GM23338 (cell line): ENCODE measurements at regions not wholly inside any gene's neighbourhood (a gene's known extent, or its start where the extent isn't known, plus 50 kb on each side); places are given as distances from the start of the nearest gene placed in this dataset.

ENCODE experiments used
- ATAC-seq: fragments of 200-7000 bp; cut with Tn5 transposase; 3 replicates; pipeline ENCODE4 v1.9.1; 2020
- DNase-seq: peaks from one replicate; pipeline ENCODE4 v3.0.0-alpha.2; 2015; ENCODE audit warnings: low spot score
- H2AFZ ChIP-seq: fragments of 200-600 bp; sonication (generic); 2 replicates; pipeline ENCODE4 v1.8.0; 2016; ENCODE audit warnings: antibody characterized with exemption, mild to moderate bottlenecking, moderate library complexity
- H3F3A ChIP-seq: fragments of 200-600 bp; sonication (generic); replicated peaks from 2 replicates; pipeline ENCODE4 v1.8.0; 2017; ENCODE audit warnings: antibody characterized with exemption, mixed run types, low read depth
- H3K27ac ChIP-seq: fragments of 200-600 bp; sonication (generic); 2 replicates; pipeline ENCODE4 v1.6.1; 2016; ENCODE audit warnings: low read depth
- H3K27me3 ChIP-seq: fragments of 200-600 bp; sonication (generic); 2 replicates; pipeline ENCODE4 v1.8.0; 2016; ENCODE audit warnings: mild to moderate bottlenecking, mixed run types, moderate library complexity; ENCODE audit not compliant: insufficient read depth
- H3K36me3 ChIP-seq: fragments of 200-600 bp; sonication (generic); 2 replicates; pipeline ENCODE4 v1.8.0; 2016; ENCODE audit warnings: mild to moderate bottlenecking; ENCODE audit not compliant: insufficient read depth
- H3K4me1 ChIP-seq: fragments of 200-600 bp; sonication (generic); 2 replicates; pipeline ENCODE4 v1.8.0; 2016; ENCODE audit warnings: mild to moderate bottlenecking, moderate library complexity; ENCODE audit not compliant: insufficient read depth
- H3K4me2 ChIP-seq: fragments of 200-600 bp; sonication (generic); 2 replicates; pipeline ENCODE4 v1.7.1; 2017; ENCODE audit warnings: mixed run types
- H3K4me3 ChIP-seq: fragments of 200-600 bp; sonication (generic); 2 replicates; pipeline ENCODE4 v1.6.1; 2016; ENCODE audit warnings: mixed run types
- H3K79me2 ChIP-seq: fragments of 200-600 bp; sonication (generic); replicated peaks from 2 replicates; pipeline ENCODE4 v1.8.0; 2017; ENCODE audit warnings: mild to moderate bottlenecking; ENCODE audit not compliant: insufficient read depth
- H3K9me2 ChIP-seq: fragments of 200-600 bp; sonication (generic); 2 replicates; pipeline ENCODE4 v1.8.0; 2017; ENCODE audit not compliant: insufficient read depth
- H4K20me1 ChIP-seq: fragments of 200-600 bp; sonication (generic); replicated peaks from 2 replicates; pipeline ENCODE4 v1.8.0; 2017; ENCODE audit warnings: mild to moderate bottlenecking; ENCODE audit not compliant: insufficient read depth
- H3K27ac Mint-ChIP-seq: 2 replicates; pipeline ENCODE4 v1.8.0; 2020; ENCODE audit warnings: inconsistent platforms, mild to moderate bottlenecking, moderate library complexity, mixed read lengths
- H3K27me3 Mint-ChIP-seq: 3 replicates; pipeline ENCODE4 v1.8.0; 2022; ENCODE audit warnings: low read depth, mild to moderate bottlenecking, moderate library complexity, mixed read lengths, inconsistent platforms; ENCODE audit not compliant: insufficient read depth, poor library complexity
- H3K36me3 Mint-ChIP-seq: 3 replicates; pipeline ENCODE4 v1.8.0; 2021; ENCODE audit warnings: low read depth, mild to moderate bottlenecking, inconsistent platforms, moderate library complexity, mixed read lengths
- H3K4me1 Mint-ChIP-seq: 3 replicates; pipeline ENCODE4 v1.8.0; 2020; ENCODE audit warnings: mild to moderate bottlenecking, inconsistent platforms, mixed read lengths
- H3K4me3 Mint-ChIP-seq: 3 replicates; pipeline ENCODE4 v1.8.0; 2021; ENCODE audit warnings: moderate library complexity, mild to moderate bottlenecking, inconsistent platforms, mixed read lengths
- H3K9me3 Mint-ChIP-seq: 3 replicates; pipeline ENCODE4 v1.8.0; 2020; ENCODE audit warnings: moderate library complexity, mild to moderate bottlenecking, inconsistent platforms, mixed read lengths
- CREB1 ChIP-seq: fragments of 250-450 bp; sonication (Bioruptor Pico); IDR thresholded peaks from 2 replicates; pipeline ENCODE4 v1.5.0; 2020; ENCODE audit warnings: low read depth, mild to moderate bottlenecking, moderate library complexity
- CTCF ChIP-seq, 2 experiments: fragments of 200-600 bp in 1 of 2; sonication (generic) in 1 of 2; conservative IDR thresholded peaks; 2 replicates each; pipeline versions ENCODE4 v1.5.1 to v1.6.1; 2016 to 2017; ENCODE audit warnings: antibody characterized with exemption in 2 of 2, low read depth in 2 of 2, mild to moderate bottlenecking in 2 of 2, moderate library complexity in 1 of 2
- ETS1 ChIP-seq: IDR thresholded peaks from 2 replicates; pipeline ENCODE4 v1.6.1; 2016; ENCODE audit warnings: antibody characterized with exemption
- EZH2 ChIP-seq: fragments of 200-600 bp; sonication (generic); IDR thresholded peaks from one replicate; pipeline ENCODE4 v1.8.0; 2017; ENCODE audit warnings: antibody characterized with exemption, mild to moderate bottlenecking, low read depth; ENCODE audit not compliant: unreplicated experiment
- EZH2phosphoT487 ChIP-seq: fragments of 200-600 bp; sonication (generic); IDR thresholded peaks from one replicate; pipeline ENCODE4 v1.8.1; 2018; ENCODE audit warnings: antibody characterized with exemption; ENCODE audit not compliant: unreplicated experiment
- JUNB ChIP-seq: IDR thresholded peaks from one replicate; pipeline ENCODE4 v1.6.1; 2016; ENCODE audit warnings: antibody characterized with exemption; ENCODE audit not compliant: unreplicated experiment
- NANOG ChIP-seq: IDR thresholded peaks from 2 replicates; pipeline ENCODE4 v1.6.1; 2016; ENCODE audit warnings: antibody characterized with exemption, borderline replicate concordance
- POLR2AphosphoS5 ChIP-seq: IDR thresholded peaks from 2 replicates; pipeline ENCODE4 v1.6.1; 2016; ENCODE audit warnings: antibody characterized with exemption, low read depth
- STAT1 ChIP-seq: IDR thresholded peaks from one replicate; pipeline ENCODE4 v1.6.1; 2016; ENCODE audit warnings: antibody characterized with exemption; ENCODE audit not compliant: unreplicated experiment
- ZNF114 ChIP-seq: fragments of 250-450 bp; sonication (Bioruptor Pico); IDR thresholded peaks from 2 replicates; pipeline ENCODE4 v1.5.0; 2020; ENCODE audit warnings: mild to moderate bottlenecking, moderate library complexity
- ZNF331 ChIP-seq: fragments of 250-450 bp; sonication (Bioruptor Pico); IDR thresholded peaks from 2 replicates; pipeline ENCODE4 v1.5.0; 2020; ENCODE audit warnings: low read depth, mild to moderate bottlenecking, moderate library complexity
- TF ChIP-seq, protein P1 (sequence below): fragments of 250-450 bp; sonication (Bioruptor Pico); IDR thresholded peaks from 2 replicates; pipeline ENCODE4 v1.5.0; 2020; ENCODE audit warnings: mild to moderate bottlenecking, moderate library complexity
- TF ChIP-seq, protein P2 (sequence below): IDR thresholded peaks from one replicate; pipeline ENCODE4 v1.6.1; 2018; ENCODE audit warnings: antibody characterized with exemption; ENCODE audit not compliant: unreplicated experiment

- no peaks in the 10 kb centered on the region for H3F3A ChIP-seq
- H3K79me2 ChIP-seq = no peaks in the 10 kb centered on the region
- no peak overlapping the region for H3K4me3 ChIP-seq
- H3K36me3 ChIP-seq = no peaks in the 10 kb centered on the region
- Mint-ChIP-seq H3K9me3 (no peaks in the 10 kb centered on the region), H3K4me1 (peaks cover 4% of the 10 kb centered on the region; the same call in 1 of the 3 replicates), H3K4me3 (no peak overlapping the region), H3K36me3 (no peaks in the 10 kb centered on the region), H3K27me3 (peaks cover 1% of the 10 kb centered on the region), H3K27ac (no peak overlapping the region)
- H3K27ac ChIP-seq = no peak overlapping the region
- no peaks in the 10 kb centered on the region for H3K4me1 ChIP-seq
- no peak overlapping the region for H2AFZ ChIP-seq
- ATAC-seq = no peak
- no peaks in the 10 kb centered on the region for H3K27me3 ChIP-seq
- no peaks in the 10 kb centered on the region for H4K20me1 ChIP-seq
- no peak for TF ChIP-seq CREB1 (CRISPR knock-in tag)
- no peak for TF ChIP-seq ETS1
- TF ChIP-seq STAT1 = no peak
- TF ChIP-seq ZNF114 (CRISPR knock-in tag) = no peak
- TF ChIP-seq, protein P1, sequence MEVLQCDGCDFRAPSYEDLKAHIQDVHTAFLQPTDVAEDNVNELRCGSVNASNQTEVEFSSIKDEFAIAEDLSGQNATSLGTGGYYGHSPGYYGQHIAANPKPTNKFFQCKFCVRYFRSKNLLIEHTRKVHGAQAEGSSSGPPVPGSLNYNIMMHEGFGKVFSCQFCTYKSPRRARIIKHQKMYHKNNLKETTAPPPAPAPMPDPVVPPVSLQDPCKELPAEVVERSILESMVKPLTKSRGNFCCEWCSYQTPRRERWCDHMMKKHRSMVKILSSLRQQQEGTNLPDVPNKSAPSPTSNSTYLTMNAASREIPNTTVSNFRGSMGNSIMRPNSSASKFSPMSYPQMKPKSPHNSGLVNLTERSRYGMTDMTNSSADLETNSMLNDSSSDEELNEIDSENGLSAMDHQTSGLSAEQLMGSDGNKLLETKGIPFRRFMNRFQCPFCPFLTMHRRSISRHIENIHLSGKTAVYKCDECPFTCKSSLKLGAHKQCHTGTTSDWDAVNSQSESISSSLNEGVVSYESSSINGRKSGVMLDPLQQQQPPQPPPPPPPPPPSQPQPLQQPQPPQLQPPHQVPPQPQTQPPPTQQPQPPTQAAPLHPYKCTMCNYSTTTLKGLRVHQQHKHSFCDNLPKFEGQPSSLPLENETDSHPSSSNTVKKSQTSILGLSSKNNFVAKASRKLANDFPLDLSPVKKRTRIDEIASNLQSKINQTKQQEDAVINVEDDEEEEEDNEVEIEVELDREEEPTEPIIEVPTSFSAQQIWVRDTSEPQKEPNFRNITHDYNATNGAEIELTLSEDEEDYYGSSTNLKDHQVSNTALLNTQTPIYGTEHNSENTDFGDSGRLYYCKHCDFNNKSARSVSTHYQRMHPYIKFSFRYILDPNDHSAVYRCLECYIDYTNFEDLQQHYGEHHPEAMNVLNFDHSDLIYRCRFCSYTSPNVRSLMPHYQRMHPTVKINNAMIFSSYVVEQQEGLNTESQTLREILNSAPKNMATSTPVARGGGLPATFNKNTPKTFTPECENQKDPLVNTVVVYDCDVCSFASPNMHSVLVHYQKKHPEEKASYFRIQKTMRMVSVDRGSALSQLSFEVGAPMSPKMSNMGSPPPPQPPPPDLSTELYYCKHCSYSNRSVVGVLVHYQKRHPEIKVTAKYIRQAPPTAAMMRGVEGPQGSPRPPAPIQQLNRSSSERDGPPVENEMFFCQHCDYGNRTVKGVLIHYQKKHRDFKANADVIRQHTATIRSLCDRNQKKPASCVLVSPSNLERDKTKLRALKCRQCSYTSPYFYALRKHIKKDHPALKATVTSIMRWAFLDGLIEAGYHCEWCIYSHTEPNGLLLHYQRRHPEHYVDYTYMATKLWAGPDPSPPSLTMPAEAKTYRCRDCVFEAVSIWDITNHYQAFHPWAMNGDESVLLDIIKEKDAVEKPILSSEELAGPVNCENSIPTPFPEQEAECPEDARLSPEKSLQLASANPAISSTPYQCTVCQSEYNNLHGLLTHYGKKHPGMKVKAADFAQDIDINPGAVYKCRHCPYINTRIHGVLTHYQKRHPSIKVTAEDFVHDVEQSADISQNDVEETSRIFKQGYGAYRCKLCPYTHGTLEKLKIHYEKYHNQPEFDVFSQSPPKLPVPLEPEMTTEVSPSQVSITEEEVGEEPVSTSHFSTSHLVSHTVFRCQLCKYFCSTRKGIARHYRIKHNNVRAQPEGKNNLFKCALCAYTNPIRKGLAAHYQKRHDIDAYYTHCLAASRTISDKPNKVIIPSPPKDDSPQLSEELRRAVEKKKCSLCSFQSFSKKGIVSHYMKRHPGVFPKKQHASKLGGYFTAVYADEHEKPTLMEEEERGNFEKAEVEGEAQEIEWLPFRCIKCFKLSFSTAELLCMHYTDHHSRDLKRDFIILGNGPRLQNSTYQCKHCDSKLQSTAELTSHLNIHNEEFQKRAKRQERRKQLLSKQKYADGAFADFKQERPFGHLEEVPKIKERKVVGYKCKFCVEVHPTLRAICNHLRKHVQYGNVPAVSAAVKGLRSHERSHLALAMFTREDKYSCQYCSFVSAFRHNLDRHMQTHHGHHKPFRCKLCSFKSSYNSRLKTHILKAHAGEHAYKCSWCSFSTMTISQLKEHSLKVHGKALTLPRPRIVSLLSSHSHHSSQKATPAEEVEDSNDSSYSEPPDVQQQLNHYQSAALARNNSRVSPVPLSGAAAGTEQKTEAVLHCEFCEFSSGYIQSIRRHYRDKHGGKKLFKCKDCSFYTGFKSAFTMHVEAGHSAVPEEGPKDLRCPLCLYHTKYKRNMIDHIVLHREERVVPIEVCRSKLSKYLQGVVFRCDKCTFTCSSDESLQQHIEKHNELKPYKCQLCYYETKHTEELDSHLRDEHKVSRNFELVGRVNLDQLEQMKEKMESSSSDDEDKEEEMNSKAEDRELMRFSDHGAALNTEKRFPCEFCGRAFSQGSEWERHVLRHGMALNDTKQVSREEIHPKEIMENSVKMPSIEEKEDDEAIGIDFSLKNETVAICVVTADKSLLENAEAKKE (CRISPR knock-in tag) = no peak
- TF ChIP-seq ZNF331 (CRISPR knock-in tag) = no peak
- no peak for TF ChIP-seq EZH2phosphoT487
- TF ChIP-seq EZH2 = no peak
- TF ChIP-seq POLR2AphosphoS5 = no peak
- no peak for TF ChIP-seq CTCF (conservative IDR thresholded peaks at IDR 0.05; ENCODE audit: low read depth in 2 of 2)
- TF ChIP-seq JUNB = no peak
- TF ChIP-seq, protein P2, sequence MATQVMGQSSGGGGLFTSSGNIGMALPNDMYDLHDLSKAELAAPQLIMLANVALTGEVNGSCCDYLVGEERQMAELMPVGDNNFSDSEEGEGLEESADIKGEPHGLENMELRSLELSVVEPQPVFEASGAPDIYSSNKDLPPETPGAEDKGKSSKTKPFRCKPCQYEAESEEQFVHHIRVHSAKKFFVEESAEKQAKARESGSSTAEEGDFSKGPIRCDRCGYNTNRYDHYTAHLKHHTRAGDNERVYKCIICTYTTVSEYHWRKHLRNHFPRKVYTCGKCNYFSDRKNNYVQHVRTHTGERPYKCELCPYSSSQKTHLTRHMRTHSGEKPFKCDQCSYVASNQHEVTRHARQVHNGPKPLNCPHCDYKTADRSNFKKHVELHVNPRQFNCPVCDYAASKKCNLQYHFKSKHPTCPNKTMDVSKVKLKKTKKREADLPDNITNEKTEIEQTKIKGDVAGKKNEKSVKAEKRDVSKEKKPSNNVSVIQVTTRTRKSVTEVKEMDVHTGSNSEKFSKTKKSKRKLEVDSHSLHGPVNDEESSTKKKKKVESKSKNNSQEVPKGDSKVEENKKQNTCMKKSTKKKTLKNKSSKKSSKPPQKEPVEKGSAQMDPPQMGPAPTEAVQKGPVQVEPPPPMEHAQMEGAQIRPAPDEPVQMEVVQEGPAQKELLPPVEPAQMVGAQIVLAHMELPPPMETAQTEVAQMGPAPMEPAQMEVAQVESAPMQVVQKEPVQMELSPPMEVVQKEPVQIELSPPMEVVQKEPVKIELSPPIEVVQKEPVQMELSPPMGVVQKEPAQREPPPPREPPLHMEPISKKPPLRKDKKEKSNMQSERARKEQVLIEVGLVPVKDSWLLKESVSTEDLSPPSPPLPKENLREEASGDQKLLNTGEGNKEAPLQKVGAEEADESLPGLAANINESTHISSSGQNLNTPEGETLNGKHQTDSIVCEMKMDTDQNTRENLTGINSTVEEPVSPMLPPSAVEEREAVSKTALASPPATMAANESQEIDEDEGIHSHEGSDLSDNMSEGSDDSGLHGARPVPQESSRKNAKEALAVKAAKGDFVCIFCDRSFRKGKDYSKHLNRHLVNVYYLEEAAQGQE = no peak
- TF ChIP-seq NANOG = no peak
- H3K4me2 ChIP-seq = no peak overlapping the region
- DNase-seq = no peak
- no peaks in the 10 kb centered on the region for H3K9me2 ChIP-seq
Measured at GRCh38 chr17:6350806-6351205, 84.1 kb downstream of the AIPL1 start.
